BLaER1 (cell line): ENCODE measurements at regions not wholly inside any gene's neighbourhood (a gene's known extent, or its start where the extent isn't known, plus 50 kb on each side); places are given as distances from the start of the nearest gene placed in this dataset.
"Not testable (repeated sequence)": the region's sequence is repeated elsewhere in the genome, so short reads cannot be mapped to it uniquely, and the experiment has no call there.

Source experiments
- H3K27ac ChIP-seq: shearing (Covaris generic); formaldehyde crosslinking; 2 replicates; pipeline ENCODE4 v1.8.1; 2022
- H3K27me3 ChIP-seq: shearing (Covaris generic); formaldehyde crosslinking; 2 replicates; pipeline ENCODE4 v1.8.1; 2022
- H3K36me3 ChIP-seq: shearing (Covaris generic); formaldehyde crosslinking; 2 replicates; pipeline ENCODE4 v1.8.1; 2022
- H3K4me1 ChIP-seq: shearing (Covaris generic); formaldehyde crosslinking; 2 replicates; pipeline ENCODE4 v1.8.1; 2022
- H3K4me2 ChIP-seq: shearing (Covaris generic); formaldehyde crosslinking; 2 replicates; pipeline ENCODE4 v1.8.1; 2022
- H3K4me3 ChIP-seq: shearing (Covaris generic); formaldehyde crosslinking; 2 replicates; pipeline ENCODE4 v1.8.1; 2022
- H3K9ac ChIP-seq: shearing (Covaris generic); formaldehyde crosslinking; 2 replicates; pipeline ENCODE4 v1.8.1; 2022
- H3K9me3 ChIP-seq: shearing (Covaris generic); formaldehyde crosslinking; 2 replicates; pipeline ENCODE4 v1.8.1; 2022
- H4K20me1 ChIP-seq: shearing (Covaris generic); formaldehyde crosslinking; 2 replicates; pipeline ENCODE4 v1.8.1; 2022
- Cebpa-rat ChIP-seq: shearing (Covaris generic); IDR thresholded peaks from 2 replicates; pipeline ENCODE4 v1.8.1; 2022

DNA sequence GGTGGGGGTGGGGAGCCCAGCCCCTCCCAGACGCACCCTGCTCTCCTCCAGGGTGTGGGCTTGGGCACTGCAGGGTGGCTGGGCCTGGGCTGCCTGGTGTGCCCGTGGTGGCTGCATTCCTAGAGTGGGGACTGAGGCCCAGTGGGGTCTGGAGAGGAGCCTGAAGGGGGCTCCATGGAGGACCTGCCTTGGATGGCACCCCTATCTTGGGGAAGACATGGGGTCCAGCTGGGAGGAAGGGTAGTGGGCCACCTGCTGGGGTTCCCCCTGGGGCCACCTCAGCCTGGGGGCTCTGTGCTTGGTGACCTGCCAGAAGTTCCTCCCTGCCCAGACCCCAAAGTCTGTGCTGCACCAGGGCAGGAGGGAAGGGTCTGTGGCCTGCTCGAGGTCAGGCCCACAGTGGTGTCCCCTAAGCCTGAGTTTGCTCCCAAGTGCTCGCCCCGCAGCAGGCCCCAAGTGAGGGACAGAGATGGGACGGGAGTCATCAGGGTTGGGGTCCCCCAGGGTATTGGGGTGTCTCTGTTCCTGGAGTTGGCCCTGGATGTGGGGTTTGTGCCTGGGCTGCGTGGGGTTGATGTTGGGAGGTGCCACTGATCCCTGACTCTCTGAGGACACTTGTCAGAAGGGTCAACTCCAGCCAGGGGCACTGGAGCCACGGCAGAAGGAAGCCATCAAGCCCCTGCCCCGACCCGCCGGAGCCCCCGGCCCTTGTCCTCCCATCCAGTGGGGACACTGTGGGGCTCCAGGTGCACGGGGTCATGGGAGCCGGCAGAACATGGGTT is 382.9 kb downstream of the TMEM121 start:
- H3K27me3 ChIP-seq, result no peaks in the 10 kb centered on the region
- H3K27ac ChIP-seq, result no peak overlapping the region
- no peaks in the 10 kb centered on the region for H3K36me3 ChIP-seq
- no peak overlapping the region for H3K9ac ChIP-seq
- H4K20me1 ChIP-seq, result no peaks in the 10 kb centered on the region
- no peak overlapping the region for H3K4me3 ChIP-seq
- TF ChIP-seq Cebpa-rat, result no peak
- no peak overlapping the region for H3K4me2 ChIP-seq
- no peaks in the 10 kb centered on the region for H3K9me3 ChIP-seq
- H3K4me1 ChIP-seq, result no peaks in the 10 kb centered on the region

GRCh38 chr14:105909828-105910120 is 383.4 kb downstream of the TMEM121 start:
- not testable (repeated sequence) for H3K4me3 ChIP-seq, H3K27me3 ChIP-seq, H3K36me3 ChIP-seq, H4K20me1 ChIP-seq, H3K4me2 ChIP-seq, H3K4me1 ChIP-seq, H3K27ac ChIP-seq, H3K9ac ChIP-seq, H3K9me3 ChIP-seq

DNA sequence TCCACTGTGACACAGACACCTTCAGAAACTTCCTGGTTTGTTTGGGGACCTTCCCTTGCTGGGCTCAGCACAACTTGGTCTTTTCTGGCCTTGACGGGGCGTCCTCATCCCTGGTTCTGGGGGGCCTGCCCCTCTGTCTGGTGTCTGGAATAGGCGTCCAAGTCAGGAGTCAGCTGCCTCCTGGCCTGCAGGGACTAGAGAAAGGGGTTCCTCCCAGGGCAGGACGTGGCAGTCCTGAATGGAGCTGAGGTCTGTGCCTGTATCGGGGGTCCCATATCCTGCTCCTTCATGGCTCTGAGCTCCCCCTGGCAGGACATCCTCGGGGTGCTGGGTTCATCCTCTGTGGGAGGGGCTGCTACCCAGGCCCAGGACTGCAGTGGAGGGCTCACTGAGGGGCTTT is 384.0 kb downstream of the TMEM121 start:
- Histone ChIP-seq H3K4me1 (no peaks in the 10 kb centered on the region), H3K4me2 (no peak overlapping the region), H3K9me3 (no peaks in the 10 kb centered on the region), H4K20me1 (no peaks in the 10 kb centered on the region), H3K27ac (no peak overlapping the region), H3K9ac (no peak overlapping the region), H3K4me3 (no peak overlapping the region), H3K27me3 (no peaks in the 10 kb centered on the region), H3K36me3 (no peaks in the 10 kb centered on the region)
- no peak for TF ChIP-seq Cebpa-rat

GRCh38 chr14:105911006-105911847 is 384.8 kb downstream of the TMEM121 start:
- Histone ChIP-seq H4K20me1 (no peaks in the 10 kb centered on the region), H3K4me1 (no peaks in the 10 kb centered on the region), H3K9ac (no peak overlapping the region)

DNA sequence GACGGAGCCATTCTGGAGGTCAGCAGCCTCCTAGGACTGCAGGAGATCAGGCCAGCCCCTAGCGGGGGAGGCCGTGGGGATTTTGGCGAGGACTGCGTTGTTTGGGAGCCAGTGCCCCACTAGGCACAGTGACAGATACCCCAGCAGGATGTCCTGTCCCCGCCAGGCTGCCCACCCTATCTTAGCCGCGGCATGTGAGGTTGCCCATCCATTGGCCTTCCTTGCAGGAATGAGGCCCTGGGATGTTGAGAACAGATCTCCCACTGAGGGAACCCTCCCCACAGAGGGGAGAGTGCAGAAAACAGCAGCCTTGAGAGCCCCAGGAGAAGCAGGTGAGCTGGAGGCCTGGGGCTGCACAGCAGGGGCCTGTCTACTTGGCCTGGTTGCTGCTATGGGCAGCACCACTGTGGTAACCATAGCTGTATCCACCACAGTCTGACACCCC is 385.5 kb downstream of the TMEM121 start:
- not testable (repeated sequence) for H3K9me3 ChIP-seq, H3K4me1 ChIP-seq, H3K27me3 ChIP-seq, H3K27ac ChIP-seq, H3K4me3 ChIP-seq, H3K36me3 ChIP-seq, H3K9ac ChIP-seq, H3K4me2 ChIP-seq, H4K20me1 ChIP-seq

More at GRCh38 chr14:105911006-105911847, 384.8 kb downstream of the TMEM121 start:
- no peak for TF ChIP-seq Cebpa-rat
- no peaks in the 10 kb centered on the region for H3K27me3 ChIP-seq
- H3K9me3 ChIP-seq, result no peaks in the 10 kb centered on the region
- H3K27ac ChIP-seq, result no peak overlapping the region
- H3K4me3 ChIP-seq, result no peak overlapping the region
- H3K4me2 ChIP-seq, result no peak overlapping the region
- H3K36me3 ChIP-seq, result no peaks in the 10 kb centered on the region

DNA sequence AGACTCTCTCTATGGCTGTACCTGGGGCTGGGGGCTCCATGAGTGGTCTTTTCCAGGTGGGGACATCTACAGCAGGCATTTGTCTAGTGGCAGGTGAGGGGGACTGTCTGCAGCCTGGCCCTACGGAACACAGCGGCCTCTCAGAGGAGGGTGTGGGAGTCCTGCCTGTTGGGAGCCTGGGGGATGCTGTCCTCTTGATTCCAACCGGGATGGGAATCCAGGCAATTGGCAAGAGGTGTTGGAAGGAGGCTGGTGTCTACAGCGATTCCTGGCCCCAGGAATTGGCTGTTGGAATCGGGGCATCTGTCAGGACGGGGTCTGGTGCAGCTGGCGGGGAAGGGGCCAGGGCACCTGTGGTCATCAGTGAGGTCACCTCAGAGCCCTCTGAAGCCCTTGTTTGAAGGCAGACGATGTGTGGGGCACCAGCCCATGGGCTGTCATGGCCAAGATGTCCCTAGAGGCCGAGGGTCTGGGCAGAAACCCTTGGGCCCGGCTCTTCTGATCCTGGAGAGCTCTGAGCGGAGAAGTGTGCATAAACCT is 386.3 kb downstream of the TMEM121 start:
- Histone ChIP-seq H3K4me2 (no peak overlapping the region), H3K4me1 (no peaks in the 10 kb centered on the region), H4K20me1 (no peaks in the 10 kb centered on the region), H3K9me3 (no peaks in the 10 kb centered on the region), H3K9ac (no peak overlapping the region), H3K4me3 (no peak overlapping the region), H3K27ac (no peak overlapping the region), H3K27me3 (no peaks in the 10 kb centered on the region), H3K36me3 (no peaks in the 10 kb centered on the region)
- TF ChIP-seq Cebpa-rat, result no peak

- no peak overlapping the region for H3K27ac ChIP-seq
- TF ChIP-seq Cebpa-rat, result no peak
- no peak overlapping the region for H3K4me3 ChIP-seq
- H3K9ac ChIP-seq, result no peak overlapping the region
- H3K4me1 ChIP-seq, result no peaks in the 10 kb centered on the region
- H3K36me3 ChIP-seq, result no peaks in the 10 kb centered on the region
- no peaks in the 10 kb centered on the region for H3K27me3 ChIP-seq
- no peak overlapping the region for H3K4me2 ChIP-seq
- H4K20me1 ChIP-seq, result no peaks in the 10 kb centered on the region
- no peaks in the 10 kb centered on the region for H3K9me3 ChIP-seq
These were observed 386.8 kb downstream of the TMEM121 start for GRCh38 chr14:105913221-105913620.

- no peaks in the 10 kb centered on the region for H3K4me1 ChIP-seq
- H3K9ac ChIP-seq, result no peak overlapping the region
- no peaks in the 10 kb centered on the region for H3K9me3 ChIP-seq
- H3K4me3 ChIP-seq, result no peak overlapping the region
- H3K36me3 ChIP-seq, result no peaks in the 10 kb centered on the region
- H3K4me2 ChIP-seq, result no peak overlapping the region
- H3K27ac ChIP-seq, result no peak overlapping the region
- H4K20me1 ChIP-seq, result no peaks in the 10 kb centered on the region
- no peak for TF ChIP-seq Cebpa-rat
- H3K27me3 ChIP-seq, result no peaks in the 10 kb centered on the region
These were observed 387.5 kb downstream of the TMEM121 start for GRCh38 chr14:105913861-105914260.

DNA sequence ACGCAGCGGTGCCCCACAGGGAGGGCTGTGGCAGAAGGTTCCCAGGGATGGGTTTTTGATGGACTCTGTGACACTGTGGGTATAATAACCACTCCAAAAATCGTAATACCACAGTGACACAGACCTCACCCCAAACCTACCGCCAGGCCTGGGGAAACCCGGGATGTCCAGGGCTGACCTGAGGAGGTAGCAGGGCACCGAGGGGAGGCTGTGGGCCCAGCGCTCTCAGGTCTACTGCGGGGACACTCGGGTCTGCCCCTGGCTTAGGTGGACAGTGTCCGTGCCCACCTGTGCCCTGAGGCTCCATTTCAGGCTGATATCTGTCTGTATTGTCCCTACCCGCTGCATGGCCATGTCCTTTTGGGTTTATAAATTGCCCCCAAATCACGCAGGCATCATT is 387.9 kb downstream of the TMEM121 start:
- H3K4me3 ChIP-seq, H3K4me1 ChIP-seq, H3K9ac ChIP-seq, H3K27me3 ChIP-seq, H3K36me3 ChIP-seq, H4K20me1 ChIP-seq, H3K9me3 ChIP-seq, H3K4me2 ChIP-seq, H3K27ac ChIP-seq: not testable (repeated sequence)

DNA sequence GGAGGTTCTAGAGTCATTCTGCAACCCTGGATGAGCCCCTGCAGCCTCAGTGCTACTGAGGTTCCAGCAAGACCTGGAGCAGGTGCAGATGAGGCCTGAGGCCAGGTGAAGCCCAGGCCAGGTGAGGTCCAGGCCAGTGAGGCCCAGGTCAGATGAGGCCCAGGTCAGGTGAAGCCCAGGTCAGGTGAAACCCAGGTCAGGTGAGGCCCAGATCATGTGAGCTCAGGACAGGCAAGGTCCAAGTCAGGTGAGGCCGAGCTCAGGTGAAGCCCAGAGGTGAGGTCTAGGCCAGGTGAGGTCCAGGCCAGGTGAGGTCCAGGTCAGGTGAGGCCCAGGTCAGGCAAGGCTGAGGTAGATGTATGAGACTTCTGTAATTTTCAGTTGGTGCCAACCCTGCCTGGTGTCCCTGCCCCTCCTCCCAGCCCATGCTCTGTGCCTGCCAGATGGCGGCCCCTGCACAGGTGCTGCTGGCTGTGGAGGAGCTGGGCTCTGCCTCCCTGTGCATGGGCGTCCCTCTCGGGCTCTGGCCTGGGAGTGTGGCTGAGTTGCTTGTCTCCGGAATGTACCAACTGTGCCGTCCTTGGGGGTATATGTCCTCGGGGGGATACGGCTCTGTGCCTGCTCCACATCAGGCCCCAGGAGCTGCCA is 388.5 kb downstream of the TMEM121 start:
- H3K4me3 ChIP-seq, result no peak overlapping the region
- no peak overlapping the region for H3K9ac ChIP-seq
- no peaks in the 10 kb centered on the region for H3K36me3 ChIP-seq
- no peaks in the 10 kb centered on the region for H4K20me1 ChIP-seq
- H3K9me3 ChIP-seq, result no peaks in the 10 kb centered on the region
- no peaks in the 10 kb centered on the region for H3K27me3 ChIP-seq
- H3K4me2 ChIP-seq, result no peak overlapping the region
- no peak overlapping the region for H3K27ac ChIP-seq
- TF ChIP-seq Cebpa-rat, result no peak
- no peaks in the 10 kb centered on the region for H3K4me1 ChIP-seq

DNA sequence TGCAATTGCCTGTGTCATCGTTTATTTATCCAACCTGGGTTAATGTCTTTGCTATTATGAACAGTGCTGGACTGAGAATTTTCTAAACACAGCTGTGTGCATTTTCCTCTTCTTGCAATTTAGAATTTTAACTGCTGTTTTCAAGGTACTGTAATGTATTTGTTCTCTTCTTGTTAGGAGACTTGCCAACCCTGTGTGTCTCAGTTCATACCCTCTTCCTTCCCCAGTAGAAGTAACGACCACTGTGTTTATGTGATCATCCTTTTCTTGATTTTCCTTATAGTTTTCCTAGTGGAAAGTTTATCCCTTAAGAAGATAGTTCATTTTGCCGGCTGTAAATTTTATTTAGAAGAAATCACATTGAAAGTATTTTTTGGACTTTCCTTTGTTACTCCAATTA is 389.2 kb downstream of the TMEM121 start:
- not testable (repeated sequence) for H3K4me2 ChIP-seq, H3K27me3 ChIP-seq, H3K36me3 ChIP-seq, H4K20me1 ChIP-seq, H3K9ac ChIP-seq, H3K9me3 ChIP-seq, H3K27ac ChIP-seq, H3K4me1 ChIP-seq, H3K4me3 ChIP-seq

DNA sequence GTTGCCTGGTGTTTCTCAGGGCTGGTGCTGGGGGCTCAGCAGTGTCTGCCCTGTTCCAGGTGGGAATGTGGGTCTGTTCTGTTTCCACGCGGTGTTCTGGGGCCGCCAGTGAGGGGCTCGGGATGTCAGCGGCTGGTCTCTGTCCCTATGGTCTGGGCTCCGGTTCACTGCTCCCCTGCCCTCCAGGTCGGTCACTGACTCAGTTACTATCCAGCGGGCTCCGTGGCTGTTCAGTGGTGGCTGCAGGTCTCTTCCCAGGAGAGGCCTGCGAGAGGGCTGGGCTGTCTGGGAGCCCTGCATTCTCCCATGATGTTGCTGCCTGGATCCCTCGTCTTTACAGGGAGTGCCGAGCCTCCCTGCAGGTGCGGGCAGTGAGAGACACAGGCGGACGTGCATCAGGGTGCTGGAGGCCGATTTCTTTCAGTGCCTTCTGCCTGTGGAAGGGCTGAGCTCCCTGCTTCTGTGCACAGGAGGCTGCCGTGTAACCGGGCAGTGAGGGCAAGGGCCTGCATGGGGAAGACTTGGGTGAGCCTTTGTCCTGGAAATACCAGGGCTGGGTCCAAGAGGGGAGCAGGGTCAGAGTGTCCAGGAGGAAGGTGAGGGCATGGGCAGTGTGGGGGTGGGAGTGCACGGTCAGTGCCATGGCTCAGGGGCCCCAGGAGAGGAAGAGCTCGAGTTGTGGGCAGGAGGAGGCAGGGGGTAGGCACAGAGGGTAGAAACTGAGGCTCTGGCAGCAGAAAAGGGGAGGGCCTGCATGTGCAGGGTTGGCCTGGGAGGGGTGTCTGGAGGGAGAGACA is 391.0 kb downstream of the TMEM121 start:
- not testable (repeated sequence) for H3K9me3 ChIP-seq, H3K4me3 ChIP-seq, H3K4me2 ChIP-seq, H3K27ac ChIP-seq, H3K27me3 ChIP-seq, H3K9ac ChIP-seq, H4K20me1 ChIP-seq, H3K36me3 ChIP-seq, H3K4me1 ChIP-seq
